NB4 (cell line): ENCODE measurements at regions not wholly inside any gene's neighbourhood (a gene's known extent, or its start where the extent isn't known, plus 50 kb on each side); places are given as distances from the start of the nearest gene placed in this dataset.
"Not testable (repeated sequence)": the region's sequence is repeated elsewhere in the genome, so short reads cannot be mapped to it uniquely, and the experiment has no call there.

Experiments used
- MYC ChIP-seq: IDR thresholded peaks from 2 replicates; pipeline ENCODE4 v1.6.1; 2011; ENCODE audit warnings: low read depth, low read length
- POLR2A ChIP-seq: IDR thresholded peaks from 2 replicates; pipeline ENCODE4 v1.6.1; 2011; ENCODE audit warnings: mild to moderate bottlenecking; ENCODE audit not compliant: insufficient read length; ENCODE audit errors: extremely low read depth
- TF ChIP-seq, protein P1 (sequence below): IDR thresholded peaks from one replicate; pipeline ENCODE4 v1.5.1; 2012; ENCODE audit warnings: low read depth, low read length
- TF ChIP-seq, protein P2 (sequence below): IDR thresholded peaks from 2 replicates; pipeline ENCODE4 v1.6.1; 2011; ENCODE audit warnings: low read depth, low read length

- TF ChIP-seq, protein P1, sequence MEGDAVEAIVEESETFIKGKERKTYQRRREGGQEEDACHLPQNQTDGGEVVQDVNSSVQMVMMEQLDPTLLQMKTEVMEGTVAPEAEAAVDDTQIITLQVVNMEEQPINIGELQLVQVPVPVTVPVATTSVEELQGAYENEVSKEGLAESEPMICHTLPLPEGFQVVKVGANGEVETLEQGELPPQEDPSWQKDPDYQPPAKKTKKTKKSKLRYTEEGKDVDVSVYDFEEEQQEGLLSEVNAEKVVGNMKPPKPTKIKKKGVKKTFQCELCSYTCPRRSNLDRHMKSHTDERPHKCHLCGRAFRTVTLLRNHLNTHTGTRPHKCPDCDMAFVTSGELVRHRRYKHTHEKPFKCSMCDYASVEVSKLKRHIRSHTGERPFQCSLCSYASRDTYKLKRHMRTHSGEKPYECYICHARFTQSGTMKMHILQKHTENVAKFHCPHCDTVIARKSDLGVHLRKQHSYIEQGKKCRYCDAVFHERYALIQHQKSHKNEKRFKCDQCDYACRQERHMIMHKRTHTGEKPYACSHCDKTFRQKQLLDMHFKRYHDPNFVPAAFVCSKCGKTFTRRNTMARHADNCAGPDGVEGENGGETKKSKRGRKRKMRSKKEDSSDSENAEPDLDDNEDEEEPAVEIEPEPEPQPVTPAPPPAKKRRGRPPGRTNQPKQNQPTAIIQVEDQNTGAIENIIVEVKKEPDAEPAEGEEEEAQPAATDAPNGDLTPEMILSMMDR: not testable (repeated sequence)
- TF ChIP-seq POLR2A, MYC: not testable (repeated sequence)
- TF ChIP-seq, protein P2, sequence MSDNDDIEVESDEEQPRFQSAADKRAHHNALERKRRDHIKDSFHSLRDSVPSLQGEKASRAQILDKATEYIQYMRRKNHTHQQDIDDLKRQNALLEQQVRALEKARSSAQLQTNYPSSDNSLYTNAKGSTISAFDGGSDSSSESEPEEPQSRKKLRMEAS: not testable (repeated sequence)
Observed at GRCh38 chr11:67912184-67912583, 91.7 kb downstream of the UNC93B1 start.
